Activated CD4-positive, alpha-beta T cell treated with anti-CD3 and anti-CD28 coated beads for 36 hours (primary cell): ENCODE measurements at regions not wholly inside any gene's neighbourhood (a gene's known extent, or its start where the extent isn't known, plus 50 kb on each side); places are given as distances from the start of the nearest gene placed in this dataset.

Source experiments
- ATAC-seq: fragments of 200-7000 bp; cut with Tn5 transposase; one replicate; pipeline ENCODE4 v1.10.0; 2021; ENCODE audit warnings: mild to moderate bottlenecking, moderate library complexity
- CTCF ChIA-PET: fragments of 350-600 bp; sonication (Branson Sonifier 250); formaldehyde crosslinking; loops from one replicate; lab custom pipeline; 2021; ENCODE audit warnings: antibody characterized with exemption; lab: Charles Lee
- POLR2A ChIA-PET: fragments of 350-600 bp; sonication (Branson Sonifier 250); formaldehyde crosslinking; loops from one replicate; lab custom pipeline; 2021; ENCODE audit warnings: antibody characterized with exemption, inconsistent platforms; lab: Charles Lee
- DNase-seq: peaks from one replicate; pipeline ENCODE4 v3.0.0-alpha.2; 2020
- H3K27ac Mint-ChIP-seq: one replicate; pipeline ENCODE4 v1.8.0; 2021; ENCODE audit warnings: mixed read lengths
- H3K27me3 Mint-ChIP-seq: one replicate; pipeline ENCODE4 v1.8.0; 2021; ENCODE audit warnings: mixed read lengths
- H3K36me3 Mint-ChIP-seq: one replicate; pipeline ENCODE4 v1.8.0; 2021; ENCODE audit warnings: low read depth, mixed read lengths
- H3K4me1 Mint-ChIP-seq: one replicate; pipeline ENCODE4 v1.8.0; 2021; ENCODE audit warnings: mixed read lengths
- H3K4me3 Mint-ChIP-seq: one replicate; pipeline ENCODE4 v1.8.0; 2021; ENCODE audit warnings: mild to moderate bottlenecking, moderate library complexity, mixed read lengths
- H3K9me3 Mint-ChIP-seq: one replicate; pipeline ENCODE4 v1.8.0; 2021; ENCODE audit warnings: low read depth, mixed read lengths
- intact Hi-C, 2 experiments: fragments of 100-400 bp; cut with DNase I in 1 of 2; cut with micrococcal nuclease in 1 of 2; formaldehyde crosslinking; loops; one replicate each; pipeline versions ENCODE4 v1.14.2 to v1.15.1; 2022 to 2024; cut with DNase I, micrococcal nuclease

- DNase-seq: no peak
- Mint-ChIP-seq H3K27me3 (peaks cover 27% of the 10 kb centered on the region), H3K4me1 (peaks cover 4% of the 10 kb centered on the region), H3K27ac (no peak overlapping the region), H3K36me3 (no peaks in the 10 kb centered on the region), H3K4me3 (no peak overlapping the region), H3K9me3 (peaks cover 2% of the 10 kb centered on the region)
- intact Hi-C loops: no loop called here
- ChIA-PET POLR2A (no interaction called here), CTCF (interaction anchor here (0.6 to 1.6 kb wide), 2 partner anchors 12 to 254 kb away, joined by 3 to 4 read pairs; no protein-coding TSS in a partner anchor)
- ATAC-seq: no peak
Observed at GRCh38 chr22:27146866-27147633, 489.7 kb downstream of the MIAT start.

GRCh38 chr22:27148055-27148454, 490.7 kb downstream of the MIAT start:
- POLR2A ChIA-PET: no interaction called here
- H3K36me3 Mint-ChIP-seq: no peaks in the 10 kb centered on the region
- DNase-seq: no peak

GRCh38 chr22:27148886-27149470, 491.6 kb downstream of the MIAT start:
- Mint-ChIP-seq H3K27ac (no peak overlapping the region), H3K36me3 (no peaks in the 10 kb centered on the region), H3K4me1 (peaks cover 4% of the 10 kb centered on the region), H3K4me3 (no peak overlapping the region), H3K9me3 (peaks cover 4% of the 10 kb centered on the region), H3K27me3 (peaks cover 33% of the 10 kb centered on the region)
- intact Hi-C loops: no loop called here
- ATAC-seq: no peak
- CTCF ChIA-PET: interaction anchor here (0.6 kb wide), 1 partner anchor 1162 kb away, joined by 3 read pairs; no protein-coding TSS in a partner anchor
- no peak for DNase-seq
- POLR2A ChIA-PET: no interaction called here

More at GRCh38 chr22:27148055-27148454, 490.7 kb downstream of the MIAT start:
- ATAC-seq: no peak
- Mint-ChIP-seq H3K9me3 (peaks cover 2% of the 10 kb centered on the region), H3K27ac (no peak overlapping the region), H3K4me1 (peaks cover 4% of the 10 kb centered on the region), H3K27me3 (peaks cover 31% of the 10 kb centered on the region), H3K4me3 (no peak overlapping the region)
- intact Hi-C loops: no loop called here
- CTCF ChIA-PET: interaction anchor here (1.6 kb wide), 1 partner anchor 13 kb away, joined by 4 read pairs; no protein-coding TSS in a partner anchor

- POLR2A ChIA-PET: no interaction called here
- H3K4me1 Mint-ChIP-seq: peaks cover 4% of the 10 kb centered on the region
- ATAC-seq: no peak
Observed at GRCh38 chr22:27149921-27150543, 492.6 kb downstream of the MIAT start.

GRCh38 chr22:27150544-27150941, 493.2 kb downstream of the MIAT start:
- DNase-seq (no peak), ATAC-seq (no peak)
- Mint-ChIP-seq H3K27me3 (peaks cover 31% of the 10 kb centered on the region), H3K9me3 (peaks cover 4% of the 10 kb centered on the region), H3K27ac (no peak overlapping the region), H3K4me3 (no peak overlapping the region), H3K36me3 (no peaks in the 10 kb centered on the region), H3K4me1 (peaks cover 4% of the 10 kb centered on the region)
- ChIA-PET POLR2A (no interaction called here), CTCF (no interaction called here)
- intact Hi-C loops: no loop called here

More at GRCh38 chr22:27149921-27150543, 492.6 kb downstream of the MIAT start:
- intact Hi-C loops: no loop called here
- no peak for DNase-seq
- H3K4me3 Mint-ChIP-seq: no peak overlapping the region
- peaks cover 31% of the 10 kb centered on the region for H3K27me3 Mint-ChIP-seq
- H3K27ac Mint-ChIP-seq: no peak overlapping the region
- H3K36me3 Mint-ChIP-seq: no peaks in the 10 kb centered on the region
- CTCF ChIA-PET: no interaction called here
- peaks cover 4% of the 10 kb centered on the region for H3K9me3 Mint-ChIP-seq

GRCh38 chr22:27151407-27151806, 494.0 kb downstream of the MIAT start:
- no peak overlapping the region for H3K27ac Mint-ChIP-seq
- H3K4me3 Mint-ChIP-seq: no peak overlapping the region
- CTCF ChIA-PET: interaction anchor here (1.5 kb wide), 1 partner anchor 15 kb away, joined by 4 read pairs; no protein-coding TSS in a partner anchor
- H3K9me3 Mint-ChIP-seq: peaks cover 4% of the 10 kb centered on the region
- intact Hi-C loops: no loop called here
- no peaks in the 10 kb centered on the region for H3K36me3 Mint-ChIP-seq
- DNase-seq (no peak), ATAC-seq (no peak)
- POLR2A ChIA-PET: no interaction called here
- peaks cover 4% of the 10 kb centered on the region for H3K4me1 Mint-ChIP-seq
- peaks cover 31% of the 10 kb centered on the region for H3K27me3 Mint-ChIP-seq

GRCh38 chr22:27152033-27152432, 494.6 kb downstream of the MIAT start:
- Mint-ChIP-seq H3K4me1 (peaks cover 4% of the 10 kb centered on the region), H3K4me3 (no peak overlapping the region), H3K36me3 (no peaks in the 10 kb centered on the region), H3K9me3 (peaks cover 4% of the 10 kb centered on the region), H3K27ac (no peak overlapping the region), H3K27me3 (peaks cover 33% of the 10 kb centered on the region)
- ChIA-PET CTCF (interaction anchor here (1.5 kb wide), 1 partner anchor 15 kb away, joined by 4 read pairs; no protein-coding TSS in a partner anchor), POLR2A (no interaction called here)
- ATAC-seq (no peak), DNase-seq (no peak)
- intact Hi-C loops: no loop called here

GRCh38 chr22:27152883-27153282, 495.5 kb downstream of the MIAT start:
- no peak overlapping the region for H3K27ac Mint-ChIP-seq
- peaks cover 4% of the 10 kb centered on the region for H3K9me3 Mint-ChIP-seq
- H3K4me1 Mint-ChIP-seq: peaks cover 4% of the 10 kb centered on the region
- no peak for DNase-seq
- intact Hi-C loops: no loop called here
- H3K36me3 Mint-ChIP-seq: no peaks in the 10 kb centered on the region
- ATAC-seq: no peak
- ChIA-PET POLR2A (no interaction called here), CTCF (no interaction called here)
- H3K27me3 Mint-ChIP-seq: peaks cover 33% of the 10 kb centered on the region
- H3K4me3 Mint-ChIP-seq: no peak overlapping the region

GRCh38 chr22:27153386-27153785, 496.0 kb downstream of the MIAT start:
- H3K36me3 Mint-ChIP-seq: no peaks in the 10 kb centered on the region
- ChIA-PET POLR2A (no interaction called here), CTCF (no interaction called here)
- H3K4me1 Mint-ChIP-seq: peaks cover 4% of the 10 kb centered on the region
- H3K9me3 Mint-ChIP-seq: peaks cover 4% of the 10 kb centered on the region
- no peak for DNase-seq
- H3K27ac Mint-ChIP-seq: no peak overlapping the region
- no peak overlapping the region for H3K4me3 Mint-ChIP-seq
- H3K27me3 Mint-ChIP-seq: peaks cover 33% of the 10 kb centered on the region
- intact Hi-C loops: no loop called here
- no peak for ATAC-seq

GRCh38 chr22:27154717-27155116, 497.3 kb downstream of the MIAT start:
- peaks cover 4% of the 10 kb centered on the region for H3K4me1 Mint-ChIP-seq
- intact Hi-C loops: no loop called here
- ChIA-PET POLR2A (no interaction called here), CTCF (no interaction called here)
- DNase-seq: no peak
- no peak overlapping the region for H3K27ac Mint-ChIP-seq
- no peak overlapping the region for H3K4me3 Mint-ChIP-seq
- ATAC-seq: no peak
- H3K27me3 Mint-ChIP-seq: peaks cover 25% of the 10 kb centered on the region
- peaks cover 4% of the 10 kb centered on the region for H3K9me3 Mint-ChIP-seq
- H3K36me3 Mint-ChIP-seq: no peaks in the 10 kb centered on the region

- no peak for DNase-seq
- no peaks in the 10 kb centered on the region for H3K36me3 Mint-ChIP-seq
- intact Hi-C loops: no loop called here
- ATAC-seq: no peak
- no peaks in the 10 kb centered on the region for H3K4me1 Mint-ChIP-seq
- H3K9me3 Mint-ChIP-seq: peaks cover 2% of the 10 kb centered on the region
- CTCF ChIA-PET: no interaction called here
- POLR2A ChIA-PET: no interaction called here
- H3K27ac Mint-ChIP-seq: no peak overlapping the region
- H3K27me3 Mint-ChIP-seq: peaks cover 20% of the 10 kb centered on the region
- H3K4me3 Mint-ChIP-seq: no peak overlapping the region
Observed at GRCh38 chr22:27156821-27157489, 499.6 kb downstream of the MIAT start.
